ENCODE measurements at regions not wholly inside any gene's neighbourhood (a gene's known extent, or its start where the extent isn't known, plus 50 kb on each side); places are given as distances from the start of the nearest gene placed in this dataset.

- no peak overlapping the region for H3K4me3 ChIP-seq (replicated peaks in 1 of 3; ENCODE audit: low read depth in 2 of 3, low read length in 3 of 3)
- peaks cover 0 to 2% (median 0%) of the 10 kb centered on the region in 3 donors for H3K27me3 Mint-ChIP-seq (ENCODE audit: low read depth in 3 of 3)
- peaks cover 0 to 7% (median 2%) of the 10 kb centered on the region in 7 donors for H3K9me3 Mint-ChIP-seq
These were observed 300.7 kb upstream of the SPAG17 start for GRCh38 chr1:118485757-118486156.

GRCh38 chr1:118484893-118485292 is 299.9 kb upstream of the SPAG17 start:
- no peaks in the 10 kb centered on the region for H3K4me1 ChIP-seq (ENCODE audit: control insufficient read depth in 1 of 2, insufficient read depth in 2 of 2, low read length in 2 of 2)
- H3K36me3 ChIP-seq (replicated peaks in 1 of 2; ENCODE audit: control insufficient read depth in 1 of 2, insufficient read depth in 2 of 2, low read length in 2 of 2), result no peaks in the 10 kb centered on the region
- WGBS (ENCODE audit: insufficient coverage), result 38% methylated on average over 1 of the region's 1 CpG
- no peaks in the 10 kb centered on the region for H3K27me3 ChIP-seq (ENCODE audit: control insufficient read depth in 2 of 2, insufficient read depth in 2 of 2, low read length in 2 of 2)
- Mint-ChIP-seq H3K27ac (no peak overlapping the region), H3K27me3 (ENCODE audit: low read depth in 3 of 3) (peaks cover 0 to 2% (median 0%) of the 10 kb centered on the region in 3 donors), H3K4me1 (no peaks in the 10 kb centered on the region), H3K9me3 (peaks cover 0 to 7% (median 2%) of the 10 kb centered on the region in 7 donors), H3K4me3 (no peak overlapping the region), H3K36me3 (no peaks in the 10 kb centered on the region)
- no peak overlapping the region for H3K4me2 ChIP-seq (replicated peaks; ENCODE audit: extremely low read depth, low read length, poor library complexity, severe bottlenecking)
- H3K9me3 ChIP-seq (replicated peaks in 1 of 2; ENCODE audit: control insufficient read depth in 1 of 2, insufficient read depth in 1 of 2, low read length in 2 of 2), result no peaks in the 10 kb centered on the region
- H3K27ac ChIP-seq (ENCODE audit: low read depth in 1 of 2, low read length in 2 of 2), result no peak overlapping the region
- H3K9ac ChIP-seq (ENCODE audit: insufficient read depth, low read length, poor library complexity, severe bottlenecking), result no peak overlapping the region
- no peak for DNase-seq
- no peak for TF ChIP-seq CTCF (IDR thresholded peaks at IDR 0.05)
- H2AFZ ChIP-seq (ENCODE audit: insufficient read depth, low read depth, low read length, poor library complexity, severe bottlenecking), result no peak overlapping the region
- intact Hi-C loops (cut with micrococcal nuclease), result no loop called here
- no peaks in the 10 kb centered on the region for H3K79me2 ChIP-seq (ENCODE audit: insufficient read depth, low read length)
- no peaks in the 10 kb centered on the region for H4K20me1 ChIP-seq (ENCODE audit: insufficient read depth, low read length)
- H3K4me3 ChIP-seq (replicated peaks in 1 of 3; ENCODE audit: low read depth in 2 of 3, low read length in 3 of 3), result no peak overlapping the region

More at GRCh38 chr1:118485757-118486156, 300.7 kb upstream of the SPAG17 start:
- Mint-ChIP-seq H3K4me1 (no peaks in the 10 kb centered on the region), H3K27ac (no peak overlapping the region), H3K4me3 (no peak overlapping the region), H3K36me3 (no peaks in the 10 kb centered on the region)
- Histone ChIP-seq H2AFZ (ENCODE audit: insufficient read depth, low read depth, low read length, poor library complexity, severe bottlenecking) (no peak overlapping the region), H3K4me2 (replicated peaks; ENCODE audit: extremely low read depth, low read length, poor library complexity, severe bottlenecking) (no peak overlapping the region), H3K9ac (ENCODE audit: insufficient read depth, low read length, poor library complexity, severe bottlenecking) (no peak overlapping the region), H3K9me3 (replicated peaks in 1 of 2; ENCODE audit: control insufficient read depth in 1 of 2, insufficient read depth in 1 of 2, low read length in 2 of 2) (no peaks in the 10 kb centered on the region), H3K27me3 (ENCODE audit: control insufficient read depth in 2 of 2, insufficient read depth in 2 of 2, low read length in 2 of 2) (no peaks in the 10 kb centered on the region), H3K36me3 (replicated peaks in 1 of 2; ENCODE audit: control insufficient read depth in 1 of 2, insufficient read depth in 2 of 2, low read length in 2 of 2) (no peaks in the 10 kb centered on the region), H3K79me2 (ENCODE audit: insufficient read depth, low read length) (no peaks in the 10 kb centered on the region), H3K4me1 (ENCODE audit: control insufficient read depth in 1 of 2, insufficient read depth in 2 of 2, low read length in 2 of 2) (no peaks in the 10 kb centered on the region), H4K20me1 (ENCODE audit: insufficient read depth, low read length) (no peaks in the 10 kb centered on the region), H3K27ac (ENCODE audit: low read depth in 1 of 2, low read length in 2 of 2) (no peak overlapping the region)
- intact Hi-C loops (cut with micrococcal nuclease), result no loop called here
- 64% methylated on average over 1 of the region's 1 CpG for WGBS (ENCODE audit: insufficient coverage)
- no peak for TF ChIP-seq CTCF (IDR thresholded peaks at IDR 0.05)
- DNase-seq, result no peak
